ENCODE measurements at regions not wholly inside any gene's neighbourhood (a gene's known extent, or its start where the extent isn't known, plus 50 kb on each side); places are given as distances from the start of the nearest gene placed in this dataset.

DNA sequence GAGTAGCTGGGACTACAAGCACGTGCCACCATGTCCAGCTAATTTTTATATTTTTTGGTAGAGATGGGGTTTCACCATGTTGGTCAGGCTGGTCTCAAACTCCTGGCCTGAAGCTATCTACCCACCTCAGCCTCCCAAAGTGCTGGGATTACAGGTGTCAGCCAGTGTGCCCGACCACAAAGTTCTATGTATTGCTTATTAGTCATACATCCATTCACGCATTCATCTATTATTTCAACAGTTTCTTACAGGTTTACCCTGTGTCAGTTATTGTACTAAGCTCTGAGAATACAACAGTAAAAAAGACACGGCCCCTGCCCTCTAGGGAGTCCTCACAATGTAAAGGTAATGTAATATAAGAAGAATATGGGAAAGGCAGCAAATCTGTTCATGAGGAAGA lies 188.9 kb upstream of the BTG1 start:
- intact Hi-C loops (cut with micrococcal nuclease; ENCODE audit: unreplicated experiment): loop anchor here (10.0 kb wide), 1 partner anchor 80 kb away; no protein-coding TSS in a partner anchor
- CTCF ChIA-PET: no interaction called here
- POLR2A ChIA-PET: no interaction called here
- no peak for ATAC-seq
- Histone ChIP-seq H3K36me3 (ENCODE audit: control insufficient read depth, insufficient read depth, low read length) (no peaks in the 10 kb centered on the region), H3K4me3 (ENCODE audit: low read depth in 2 of 2, low read length in 2 of 2) (no peak overlapping the region), H3K4me1 (ENCODE audit: control insufficient read depth, insufficient read depth, low read length) (no peaks in the 10 kb centered on the region), H3K9me3 (ENCODE audit: control insufficient read depth, insufficient read depth, low read depth, low read length) (no peaks in the 10 kb centered on the region), H3K27me3 (ENCODE audit: control insufficient read depth, insufficient read depth, low read length) (no peaks in the 10 kb centered on the region), H3K27ac (ENCODE audit: low read length) (no peak overlapping the region)
- BruUV-seq (replicated peaks): no TSS peak
- in situ Hi-C loops (cut with HindIII; ENCODE audit: low pct_unique_long_range_greater_than_20kb, low sequenced_read_pairs): no loop called here
- TF ChIP-seq TCF7L2 (IDR thresholded peaks at IDR 0.05; ENCODE audit: low read depth, low read length): no peak
- TF ChIP-seq POLR2AphosphoS5 (IDR thresholded peaks at IDR 0.05; ENCODE audit: low read depth, low read length): no peak
- no peak for TF ChIP-seq REST (IDR thresholded peaks at IDR 0.05; ENCODE audit: insufficient read depth in 1 of 2, low read depth in 2 of 2, low read length in 1 of 2)
- no peak for TF ChIP-seq SIN3A (IDR thresholded peaks at IDR 0.05; ENCODE audit: borderline replicate concordance, insufficient read depth, low read depth, low read length)
- TF ChIP-seq CTCF (IDR thresholded peaks at IDR 0.05): no peak
- DNase-seq (ENCODE audit: low read depth, low spot score): no peak

- Histone ChIP-seq H3K4me3 (ENCODE audit: low read depth in 2 of 2, low read length in 2 of 2) (no peak overlapping the region), H3K27ac (ENCODE audit: low read length) (no peak overlapping the region), H3K27me3 (ENCODE audit: control insufficient read depth, insufficient read depth, low read length) (no peaks in the 10 kb centered on the region), H3K4me1 (ENCODE audit: control insufficient read depth, insufficient read depth, low read length) (no peaks in the 10 kb centered on the region), H3K36me3 (ENCODE audit: control insufficient read depth, insufficient read depth, low read length) (no peaks in the 10 kb centered on the region), H3K9me3 (ENCODE audit: control insufficient read depth, insufficient read depth, low read depth, low read length) (no peaks in the 10 kb centered on the region)
- no peak for ATAC-seq
- no peak for TF ChIP-seq SIN3A (IDR thresholded peaks at IDR 0.05; ENCODE audit: borderline replicate concordance, insufficient read depth, low read depth, low read length)
- no peak for TF ChIP-seq REST (IDR thresholded peaks at IDR 0.05; ENCODE audit: insufficient read depth in 1 of 2, low read depth in 2 of 2, low read length in 1 of 2)
- TF ChIP-seq TCF7L2 (IDR thresholded peaks at IDR 0.05; ENCODE audit: low read depth, low read length): no peak
- no peak for TF ChIP-seq CTCF (IDR thresholded peaks at IDR 0.05)
- TF ChIP-seq POLR2AphosphoS5 (IDR thresholded peaks at IDR 0.05; ENCODE audit: low read depth, low read length): no peak
- ChIA-PET POLR2A (no interaction called here), CTCF (no interaction called here)
- DNase-seq (ENCODE audit: low read depth, low spot score): no peak
- intact Hi-C loops (cut with micrococcal nuclease; ENCODE audit: unreplicated experiment): loop anchor here (10.0 kb wide), 1 partner anchor 82 kb away; no protein-coding TSS in a partner anchor
- no TSS peak for BruUV-seq (replicated peaks)
- in situ Hi-C loops (cut with HindIII; ENCODE audit: low pct_unique_long_range_greater_than_20kb, low sequenced_read_pairs): no loop called here
These were observed 186.9 kb upstream of the BTG1 start for GRCh38 chr12:92332552-92332951.
